ENCODE measurements at regions not wholly inside any gene's neighbourhood (a gene's known extent, or its start where the extent isn't known, plus 50 kb on each side); places are given as distances from the start of the nearest gene placed in this dataset.
"Not testable (repeated sequence)": the region's sequence is repeated elsewhere in the genome, so short reads cannot be mapped to it uniquely, and the experiment has no call there.

DNA sequence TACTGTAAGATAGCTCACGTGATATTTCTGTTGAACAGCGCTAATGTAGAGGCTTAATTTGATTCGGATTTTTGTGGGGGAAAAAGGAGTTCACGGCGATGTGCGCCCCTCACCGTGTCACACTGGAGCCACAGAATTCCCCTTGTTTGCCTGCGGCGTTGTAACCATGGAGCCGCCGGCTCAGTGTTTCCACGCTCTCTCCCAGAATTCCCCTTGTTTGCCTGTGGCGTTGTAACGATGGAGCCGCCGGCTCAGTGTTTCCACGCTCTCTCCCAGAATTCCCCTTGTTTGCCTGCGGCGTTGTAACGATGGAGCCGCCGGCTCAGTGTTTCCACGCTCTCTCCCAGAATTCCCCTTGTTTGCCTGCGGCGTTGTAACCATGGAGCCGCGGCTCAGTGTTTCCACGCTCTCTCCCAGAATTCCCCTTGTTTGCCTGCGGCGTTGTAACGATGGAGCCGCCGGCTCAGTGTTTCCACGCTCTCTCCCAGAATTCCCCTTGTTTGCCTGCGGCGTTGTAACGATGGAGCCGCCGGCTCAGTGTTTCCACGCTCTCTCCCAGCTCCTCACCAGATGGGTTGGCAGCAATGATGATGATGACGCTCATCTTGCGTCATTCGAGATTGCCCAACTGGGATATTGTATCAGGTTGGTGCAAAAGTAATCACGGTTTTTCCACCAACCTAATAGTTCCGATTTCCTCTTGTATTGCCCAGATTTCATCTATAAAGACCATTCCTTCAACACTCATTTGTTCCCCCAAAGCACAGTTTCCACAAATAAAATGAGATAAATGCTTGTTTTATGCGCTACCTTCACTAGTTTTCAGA, 228.6 kb downstream of the KLF6 start:
- TF ChIP-seq, protein P1, sequence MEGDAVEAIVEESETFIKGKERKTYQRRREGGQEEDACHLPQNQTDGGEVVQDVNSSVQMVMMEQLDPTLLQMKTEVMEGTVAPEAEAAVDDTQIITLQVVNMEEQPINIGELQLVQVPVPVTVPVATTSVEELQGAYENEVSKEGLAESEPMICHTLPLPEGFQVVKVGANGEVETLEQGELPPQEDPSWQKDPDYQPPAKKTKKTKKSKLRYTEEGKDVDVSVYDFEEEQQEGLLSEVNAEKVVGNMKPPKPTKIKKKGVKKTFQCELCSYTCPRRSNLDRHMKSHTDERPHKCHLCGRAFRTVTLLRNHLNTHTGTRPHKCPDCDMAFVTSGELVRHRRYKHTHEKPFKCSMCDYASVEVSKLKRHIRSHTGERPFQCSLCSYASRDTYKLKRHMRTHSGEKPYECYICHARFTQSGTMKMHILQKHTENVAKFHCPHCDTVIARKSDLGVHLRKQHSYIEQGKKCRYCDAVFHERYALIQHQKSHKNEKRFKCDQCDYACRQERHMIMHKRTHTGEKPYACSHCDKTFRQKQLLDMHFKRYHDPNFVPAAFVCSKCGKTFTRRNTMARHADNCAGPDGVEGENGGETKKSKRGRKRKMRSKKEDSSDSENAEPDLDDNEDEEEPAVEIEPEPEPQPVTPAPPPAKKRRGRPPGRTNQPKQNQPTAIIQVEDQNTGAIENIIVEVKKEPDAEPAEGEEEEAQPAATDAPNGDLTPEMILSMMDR (IDR thresholded peaks at IDR 0.05 in 4 of 5, conservative IDR thresholded peaks at IDR 0.05 in 1 of 5), result not testable (repeated sequence)
- not testable (repeated sequence) for TF ChIP-seq POLR2A (IDR thresholded peaks at IDR 0.05)

All from gastrocnemius medialis (tissue), 4 donors.